ENCODE measurements at regions not wholly inside any gene's neighbourhood (a gene's known extent, or its start where the extent isn't known, plus 50 kb on each side); places are given as distances from the start of the nearest gene placed in this dataset.

- Histone ChIP-seq H3K27ac (no peak overlapping the region), H3K4me3 (ENCODE audit: low read depth, low read length) (no peak overlapping the region), H3K36me3 (replicated peaks) (no peaks in the 10 kb centered on the region), H3K27me3 (replicated peaks) (no peaks in the 10 kb centered on the region)
- DNase-seq = no peak
- in situ Hi-C loops (cut with HindIII; ENCODE audit: low pct_ligation_motif_present, low sequenced_read_pairs) = no loop called here
- TF ChIP-seq CTCF (IDR thresholded peaks at IDR 0.05; ENCODE audit: low read depth, low read length, missing control alignments) = no peak
These were observed 563.1 kb upstream of the RGS18 start for GRCh38 chr1:191595170-191595569.

GRCh38 chr1:191608367-191608766 lies 549.9 kb upstream of the RGS18 start:
- no peak for DNase-seq
- no peak overlapping the region for H3K4me3 ChIP-seq (ENCODE audit: low read depth, low read length)
- H3K36me3 ChIP-seq (replicated peaks) = no peaks in the 10 kb centered on the region
- no peaks in the 10 kb centered on the region for H3K27me3 ChIP-seq (replicated peaks)
- H3K27ac ChIP-seq = no peak overlapping the region
- in situ Hi-C loops (cut with HindIII; ENCODE audit: low pct_ligation_motif_present, low sequenced_read_pairs) = no loop called here
- TF ChIP-seq CTCF (IDR thresholded peaks at IDR 0.05; ENCODE audit: low read depth, low read length, missing control alignments) = no peak

- no peak for DNase-seq
- no peak for TF ChIP-seq CTCF (IDR thresholded peaks at IDR 0.05; ENCODE audit: low read depth, low read length, missing control alignments)
- Histone ChIP-seq H3K4me3 (ENCODE audit: low read depth, low read length) (no peak overlapping the region), H3K27ac (no peak overlapping the region), H3K36me3 (replicated peaks) (no peaks in the 10 kb centered on the region), H3K27me3 (replicated peaks) (no peaks in the 10 kb centered on the region)
- in situ Hi-C loops (cut with HindIII; ENCODE audit: low pct_ligation_motif_present, low sequenced_read_pairs) = no loop called here
These were observed 549.0 kb upstream of the RGS18 start for GRCh38 chr1:191609305-191609704.

- TF ChIP-seq CTCF (IDR thresholded peaks at IDR 0.05; ENCODE audit: low read depth, low read length, missing control alignments) = no peak
- H3K27me3 ChIP-seq (replicated peaks) = no peaks in the 10 kb centered on the region
- in situ Hi-C loops (cut with HindIII; ENCODE audit: low pct_ligation_motif_present, low sequenced_read_pairs) = no loop called here
- no peak for DNase-seq
- no peaks in the 10 kb centered on the region for H3K36me3 ChIP-seq (replicated peaks)
- no peak overlapping the region for H3K4me3 ChIP-seq (ENCODE audit: low read depth, low read length)
- H3K27ac ChIP-seq = no peak overlapping the region
These were observed 543.0 kb upstream of the RGS18 start for GRCh38 chr1:191615101-191615821.

GRCh38 chr1:191618181-191618580 lies 540.1 kb upstream of the RGS18 start:
- no peak for DNase-seq
- Histone ChIP-seq H3K27me3 (replicated peaks) (no peaks in the 10 kb centered on the region), H3K27ac (no peak overlapping the region), H3K36me3 (replicated peaks) (no peaks in the 10 kb centered on the region), H3K4me3 (ENCODE audit: low read depth, low read length) (no peak overlapping the region)
- no peak for TF ChIP-seq CTCF (IDR thresholded peaks at IDR 0.05; ENCODE audit: low read depth, low read length, missing control alignments)
- in situ Hi-C loops (cut with HindIII; ENCODE audit: low pct_ligation_motif_present, low sequenced_read_pairs) = no loop called here

- in situ Hi-C loops (cut with HindIII; ENCODE audit: low pct_ligation_motif_present, low sequenced_read_pairs) = no loop called here
- H3K27me3 ChIP-seq (replicated peaks) = no peaks in the 10 kb centered on the region
- no peak overlapping the region for H3K4me3 ChIP-seq (ENCODE audit: low read depth, low read length)
- no peak for DNase-seq
- H3K27ac ChIP-seq = no peak overlapping the region
- H3K36me3 ChIP-seq (replicated peaks) = no peaks in the 10 kb centered on the region
- no peak for TF ChIP-seq CTCF (IDR thresholded peaks at IDR 0.05; ENCODE audit: low read depth, low read length, missing control alignments)
These were observed 537.4 kb upstream of the RGS18 start for GRCh38 chr1:191620883-191621282.
